ENCODE measurements at regions not wholly inside any gene's neighbourhood (a gene's known extent, or its start where the extent isn't known, plus 50 kb on each side); places are given as distances from the start of the nearest gene placed in this dataset.
A peak's percentile ranks its signal among the peaks of the same experiment; 100 is the strongest.

- Histone ChIP-seq H2BK5ac (ENCODE audit: low read depth, low read length) (no peak overlapping the region), H3K23me2 (ENCODE audit: low read depth, low read length) (no peaks in the 10 kb centered on the region), H3K9ac (replicated peaks in 1 of 4; ENCODE audit: extremely low read depth in 1 of 4, low read depth in 3 of 4, low read length in 3 of 4) (no peak overlapping the region), H3K79me1 (ENCODE audit: low read depth, low read length) (no peaks in the 10 kb centered on the region), H3K4me3 (ENCODE audit: extremely low read depth in 1 of 4, insufficient read depth in 2 of 4, low read depth in 3 of 4, low read length in 4 of 4) (no peak overlapping the region), H3K56ac (replicated peaks; ENCODE audit: insufficient read length, low read depth, low read length) (no peak overlapping the region), H2AFZ (ENCODE audit: low read length) (no peak overlapping the region), H3K9me3 (ENCODE audit: insufficient read depth in 2 of 2, low read depth in 1 of 2, low read length in 1 of 2) (no peaks in the 10 kb centered on the region), H4K5ac (ENCODE audit: insufficient read length, low read depth, low read length) (no peak overlapping the region), H2BK120ac (replicated peaks; ENCODE audit: low read depth, low read length) (no peak overlapping the region), H3K79me2 (ENCODE audit: control insufficient read depth in 1 of 2, insufficient read depth in 2 of 2, low read length in 2 of 2) (no peaks in the 10 kb centered on the region), H4K8ac (ENCODE audit: extremely low read depth, insufficient read depth, low read length) (no peak overlapping the region), H2AK5ac (ENCODE audit: low read depth, low read length) (no peak overlapping the region), H2BK20ac (ENCODE audit: low read length) (0 out of 2 replicates have a peak overlapping the region, but pooled peaks have one; percentile 51), H2BK12ac (ENCODE audit: low read depth, low read length) (0 out of 2 replicates have a peak overlapping the region, but pooled peaks have one; percentile 40), H3K4me2 (ENCODE audit: insufficient read depth in 1 of 2, low read depth in 2 of 2, low read length in 2 of 2) (peak overlapping the region; percentile 30; a peak in 1 of 4 replicates), H3K14ac (ENCODE audit: insufficient read length) (no peak overlapping the region), H4K20me1 (replicated peaks in 1 of 2; ENCODE audit: control insufficient read depth in 1 of 2, insufficient read depth in 2 of 2, low read length in 2 of 2) (no peaks in the 10 kb centered on the region), H3K23ac (ENCODE audit: insufficient read length) (no peak overlapping the region), H3K4ac (replicated peaks; ENCODE audit: insufficient read length, low read depth, low read length) (no peak overlapping the region), H2BK15ac (ENCODE audit: low read length) (peak overlapping the region; percentile 93; the same call in 1 of the 2 replicates), H3K18ac (ENCODE audit: extremely low read depth, low read length) (no peak overlapping the region), H3K4me1 (replicated peaks in 1 of 4; ENCODE audit: control insufficient read depth in 3 of 4, insufficient read depth in 4 of 4, low read length in 3 of 4) (peaks cover 0 to 7% (median 2%) of the 10 kb centered on the region in 4 experiments; a peak in 4 of 7 replicates), H3K27me3 (replicated peaks in 1 of 4; ENCODE audit: control insufficient read depth in 3 of 4, extremely low read depth in 1 of 4, insufficient read depth in 3 of 4, low read length in 3 of 4) (no peaks in the 10 kb centered on the region), H4K91ac (replicated peaks; ENCODE audit: insufficient read length, low read length) (no peak overlapping the region), H3K27ac (ENCODE audit: low read depth, low read length) (no peak overlapping the region), H3K36me3 (ENCODE audit: control insufficient read depth in 2 of 4, insufficient read depth in 4 of 4, low read length in 3 of 4) (no peaks in the 10 kb centered on the region)
- DNase-seq (ENCODE audit: low read depth in 1 of 2, low spot score in 2 of 2) (peak in 1 of 2 experiments; percentile 61), FAIRE-seq (peak; percentile 62)
- ChIA-PET CTCF (ENCODE audit: partially characterized antibody) (no interaction called here), POLR2A (ENCODE audit: partially characterized antibody) (no interaction called here)
- no peak for TF ChIP-seq RFX5 (IDR thresholded peaks at IDR 0.05; ENCODE audit: borderline replicate concordance, low read depth, low read length)
- TF ChIP-seq NANOG (IDR thresholded peaks at IDR 0.05; ENCODE audit: insufficient read depth, low read depth, low read length, poor library complexity, severe bottlenecking): peak; percentile 97
- TF ChIP-seq HDAC2 (IDR thresholded peaks at IDR 0.05; ENCODE audit: borderline replicate concordance in 1 of 2, low read depth in 2 of 2, low read length in 2 of 2): 0 out of 4 replicates have a peak, but pooled peaks of 1 of the 2 experiments have one; percentile 38
- TF ChIP-seq TCF12 (IDR thresholded peaks at IDR 0.05; ENCODE audit: low read depth, low read length): no peak
- WGBS, 2 experiments (ENCODE audit: extremely low coverage in 1 of 2, insufficient coverage in 1 of 2, insufficient read length in 1 of 2, insufficient replicate concordance in 2 of 2, low coverage in 1 of 2, low lambda C conversion rate in 2 of 2, missing lambda C conversion rate in 1 of 2): 75% methylated on average over 12 of the region's 12 CpGs; no CpG with 5 or more reads in 1 of the 2 experiments
Measured at GRCh38 chr18:24924066-24924716, 427.8 kb downstream of the ZNF521 start.
